Psoas muscle (tissue), 7 donors: ENCODE measurements at regions not wholly inside any gene's neighbourhood (a gene's known extent, or its start where the extent isn't known, plus 50 kb on each side); places are given as distances from the start of the nearest gene placed in this dataset.

Experiments used
- ATAC-seq, 4 donors: fragments of 200-7000 bp; cut with Tn5 transposase; one replicate each; pipeline ENCODE4 v1.9.1; 2020; ENCODE audit warnings: moderate library complexity in 3 of 4, mild to moderate bottlenecking in 2 of 4
- DNase-seq, 2 donors: peaks; one replicate each; pipeline ENCODE4 v3.0.0-alpha.2; 2020
- H3K27ac ChIP-seq: fragments of 200-600 bp; one replicate; pipeline ENCODE4 v1.8.0; 2022
- H3K27me3 ChIP-seq, 3 donors: fragments of 200-600 bp in 1 of 3; one replicate each; pipeline versions ENCODE4 v1.6.1 to v1.8.0; 2013 to 2022; ENCODE audit warnings: low read length in 2 of 3, mild to moderate bottlenecking in 2 of 3, moderate library complexity in 1 of 3; ENCODE audit not compliant: insufficient read depth in 3 of 3
- H3K36me3 ChIP-seq, 2 donors: fragments of 200-600 bp in 1 of 2; one replicate each; pipeline versions ENCODE4 v1.6.1 to v1.8.0; 2013 to 2022; ENCODE audit warnings: low read depth in 1 of 2, mild to moderate bottlenecking in 1 of 2, moderate library complexity in 1 of 2; ENCODE audit not compliant: insufficient read depth in 1 of 2
- H3K4me1 ChIP-seq: fragments of 200-600 bp; one replicate; pipeline ENCODE4 v1.8.0; 2022
- H3K4me3 ChIP-seq: fragments of 200-600 bp; one replicate; pipeline ENCODE4 v1.8.0; 2022; ENCODE audit warnings: mild to moderate bottlenecking
- H3K9me3 ChIP-seq: fragments of 200-600 bp; one replicate; pipeline ENCODE4 v1.8.0; 2022
- CTCF ChIP-seq: fragments of 200-600 bp; IDR thresholded peaks from one replicate; pipeline ENCODE4 v1.8.0; 2022; ENCODE audit warnings: antibody characterized with exemption
- WGBS, 3 donors: extraction: QIAGEN DNeasy Blood & Tissue Kit; methylation state at CpG; one replicate each; pipeline versions ENCODE4 v1.1.6 to v1.1.7; 2013; 5-methylcytosine and 5-hydroxymethylcytosine counted together
- intact Hi-C, 2 donors: fragments of 100-400 bp; cut with DNase I; formaldehyde crosslinking; loops; one replicate each; pipeline versions ENCODE4 v1.11.0 to v1.14.2; 2022
- donor health status: healthy with polysubstance abuse.
- donor health status: DM: no; HTN: no; CAD: no; lungs with moderate emphysema.
- donor health status: Bipolar disorder and iron deficiency.
- donor health status: healthy.
- donor health status: DM: yes; HTN: yes; CAD: no.
- donor health status: DM: no; HTN: no; CAD: no.
- donor health status: DM: yes; HTN: yes; CAD: no.

GRCh38 chr2:221016551-221016950 lies 555.6 kb downstream of the EPHA4 start:
- H3K36me3 ChIP-seq, result no peaks in the 10 kb centered on the region
- no peaks in the 10 kb centered on the region for H3K9me3 ChIP-seq
- ATAC-seq, result no peak
- DNase-seq, result no peak
- no peaks in the 10 kb centered on the region for H3K27me3 ChIP-seq
- no peak for TF ChIP-seq CTCF
- 72 to 98% (median 95%) methylated on average over 2 of the region's 2 CpGs for WGBS, 3 donors
- intact Hi-C loops, result no loop called here
- H3K4me3 ChIP-seq, result no peak overlapping the region
- H3K4me1 ChIP-seq, result no peaks in the 10 kb centered on the region
- H3K27ac ChIP-seq, result no peak overlapping the region

DNA sequence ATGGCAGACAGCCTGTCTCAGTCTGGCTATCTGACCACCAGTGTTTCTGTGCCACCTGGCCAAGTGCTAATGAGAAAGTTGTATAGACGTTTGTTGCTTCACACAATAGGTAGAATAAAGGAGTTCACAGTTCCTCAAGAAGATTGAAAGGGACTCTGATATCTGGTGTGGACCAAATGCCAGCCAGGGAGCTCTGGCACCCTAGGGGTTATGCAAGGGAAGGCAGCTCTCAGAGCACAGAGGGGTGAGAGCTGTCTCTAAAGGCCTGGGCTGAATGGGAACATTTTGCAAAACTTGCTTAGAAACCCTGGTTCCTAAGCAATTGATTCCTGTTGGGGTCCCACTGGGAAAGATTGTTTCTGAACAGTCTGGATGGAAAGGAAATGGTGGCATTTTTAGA lies 553.8 kb downstream of the EPHA4 start:
- no peaks in the 10 kb centered on the region for H3K36me3 ChIP-seq
- no peak overlapping the region for H3K27ac ChIP-seq
- 65 to 73% (median 65%) methylated on average over 1 of the region's 1 CpG for WGBS, 3 donors
- H3K27me3 ChIP-seq, result no peaks in the 10 kb centered on the region
- intact Hi-C loops, result no loop called here
- ATAC-seq (no peak), DNase-seq (no peak)
- no peaks in the 10 kb centered on the region for H3K9me3 ChIP-seq
- TF ChIP-seq CTCF, result no peak
- H3K4me1 ChIP-seq, result no peaks in the 10 kb centered on the region
- H3K4me3 ChIP-seq, result no peak overlapping the region

DNA sequence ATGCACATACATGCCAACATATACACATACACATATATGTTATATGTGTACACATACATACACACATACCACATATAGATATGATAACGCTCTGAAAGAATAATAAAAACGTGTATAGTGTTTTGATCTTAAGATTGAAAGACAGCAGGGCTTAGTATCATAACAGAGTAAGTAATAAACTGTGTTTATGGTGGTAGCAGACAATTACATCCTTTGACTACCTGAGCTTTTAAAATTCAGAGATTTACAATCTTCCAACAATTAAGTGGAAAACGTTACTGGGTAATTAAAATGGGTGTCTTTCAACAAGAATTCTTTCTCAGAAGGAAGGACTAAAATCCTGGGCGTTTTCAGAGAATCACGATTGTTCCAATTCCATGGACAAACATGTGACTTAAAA lies 552.4 kb downstream of the EPHA4 start:
- TF ChIP-seq CTCF, result no peak
- DNase-seq (no peak), ATAC-seq (no peak)
- no peaks in the 10 kb centered on the region for H3K36me3 ChIP-seq
- no peak overlapping the region for H3K27ac ChIP-seq
- intact Hi-C loops, result no loop called here
- H3K27me3 ChIP-seq, result no peaks in the 10 kb centered on the region
- H3K4me3 ChIP-seq, result no peak overlapping the region
- 57 to 79% (median 79%) methylated on average over 5 of the region's 5 CpGs for WGBS, 3 donors
- H3K4me1 ChIP-seq, result no peaks in the 10 kb centered on the region
- H3K9me3 ChIP-seq, result no peaks in the 10 kb centered on the region

DNA sequence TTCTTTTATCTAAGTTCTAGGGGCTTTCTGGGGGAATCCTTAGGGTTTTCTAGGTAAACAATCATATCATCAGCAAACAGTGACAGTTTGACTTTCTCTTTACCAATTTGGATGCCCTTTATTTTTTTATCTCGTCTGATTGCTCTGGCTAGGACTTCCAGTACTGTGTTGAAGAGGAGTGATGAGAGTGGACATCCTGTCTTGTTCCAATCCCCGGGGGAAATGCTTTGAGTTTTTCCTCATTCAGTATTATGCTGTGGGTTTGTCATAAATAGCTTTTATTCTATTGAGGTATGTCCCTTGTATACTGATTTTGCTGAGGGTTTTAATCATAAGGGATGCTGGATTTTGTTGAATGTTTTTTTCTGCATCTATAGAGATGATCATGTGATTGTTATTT lies 549.5 kb downstream of the EPHA4 start:
- no peak for ATAC-seq
- WGBS, 3 donors, result 50 to 54% (median 54%) methylated on average over 2 of the region's 2 CpGs
- intact Hi-C loops, result no loop called here

More for the DNA sequence above, 549.5 kb downstream of the EPHA4 start:
- Histone ChIP-seq H3K9me3 (no peaks in the 10 kb centered on the region), H3K4me3 (no peak overlapping the region), H3K27ac (no peak overlapping the region), H3K27me3 (no peaks in the 10 kb centered on the region), H3K36me3 (no peaks in the 10 kb centered on the region), H3K4me1 (no peaks in the 10 kb centered on the region)
- TF ChIP-seq CTCF, result no peak
- no peak for DNase-seq
